ENCODE measurements at regions not wholly inside any gene's neighbourhood (a gene's known extent, or its start where the extent isn't known, plus 50 kb on each side); places are given as distances from the start of the nearest gene placed in this dataset.
"Not testable (repeated sequence)": the region's sequence is repeated elsewhere in the genome, so short reads cannot be mapped to it uniquely, and the experiment has no call there.

DNA sequence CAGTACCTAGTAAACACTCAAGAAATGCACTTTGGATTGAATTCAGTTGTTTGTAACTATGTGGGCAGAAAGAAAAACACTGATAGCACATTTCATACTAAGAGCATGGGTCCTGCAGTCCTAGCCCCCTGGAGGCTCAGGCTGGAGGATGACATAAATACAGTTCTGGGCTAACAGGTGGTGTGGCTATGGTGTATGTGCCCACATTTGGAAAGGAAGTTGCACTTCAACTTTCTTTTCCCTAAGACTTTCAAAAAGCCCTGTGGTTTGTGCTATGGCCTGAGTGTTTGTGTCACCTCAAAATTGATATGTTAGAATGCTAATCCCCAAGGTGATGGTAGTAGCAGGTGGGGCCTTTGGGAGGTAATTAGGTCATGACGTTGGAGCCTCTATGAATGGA is 218.2 kb downstream of the CDCA7 start:
- TF ChIP-seq, protein P1, sequence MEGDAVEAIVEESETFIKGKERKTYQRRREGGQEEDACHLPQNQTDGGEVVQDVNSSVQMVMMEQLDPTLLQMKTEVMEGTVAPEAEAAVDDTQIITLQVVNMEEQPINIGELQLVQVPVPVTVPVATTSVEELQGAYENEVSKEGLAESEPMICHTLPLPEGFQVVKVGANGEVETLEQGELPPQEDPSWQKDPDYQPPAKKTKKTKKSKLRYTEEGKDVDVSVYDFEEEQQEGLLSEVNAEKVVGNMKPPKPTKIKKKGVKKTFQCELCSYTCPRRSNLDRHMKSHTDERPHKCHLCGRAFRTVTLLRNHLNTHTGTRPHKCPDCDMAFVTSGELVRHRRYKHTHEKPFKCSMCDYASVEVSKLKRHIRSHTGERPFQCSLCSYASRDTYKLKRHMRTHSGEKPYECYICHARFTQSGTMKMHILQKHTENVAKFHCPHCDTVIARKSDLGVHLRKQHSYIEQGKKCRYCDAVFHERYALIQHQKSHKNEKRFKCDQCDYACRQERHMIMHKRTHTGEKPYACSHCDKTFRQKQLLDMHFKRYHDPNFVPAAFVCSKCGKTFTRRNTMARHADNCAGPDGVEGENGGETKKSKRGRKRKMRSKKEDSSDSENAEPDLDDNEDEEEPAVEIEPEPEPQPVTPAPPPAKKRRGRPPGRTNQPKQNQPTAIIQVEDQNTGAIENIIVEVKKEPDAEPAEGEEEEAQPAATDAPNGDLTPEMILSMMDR (IDR thresholded peaks at IDR 0.05; ENCODE audit: insufficient read depth, low read depth, low read length, missing control alignments): no peak
- DNase-seq (ENCODE audit: low read depth): no peak
- no peak overlapping the region for H3K4me3 ChIP-seq (ENCODE audit: low read length)

DNA sequence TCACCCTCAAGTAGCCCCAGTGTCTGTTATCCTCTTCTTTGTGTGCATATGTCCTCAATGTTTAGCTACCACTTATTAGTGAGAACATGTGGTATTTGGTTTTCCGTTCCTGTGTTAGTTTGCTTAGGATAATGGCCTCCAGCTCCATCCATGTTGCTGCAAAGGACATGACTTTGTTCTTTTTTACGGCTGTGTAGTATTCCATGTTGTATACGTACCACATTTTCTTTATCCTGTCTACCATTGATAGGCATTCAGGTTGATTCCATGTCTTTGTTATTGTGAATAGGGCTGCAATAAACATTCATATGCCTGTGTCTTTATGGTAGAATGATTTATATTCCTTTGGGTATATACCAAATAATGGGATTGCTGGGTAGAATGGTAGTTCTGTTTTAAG is 219.1 kb downstream of the CDCA7 start:
- not testable (repeated sequence) for H3K4me3 ChIP-seq (ENCODE audit: low read length); DNase-seq (ENCODE audit: low read depth)

DNA sequence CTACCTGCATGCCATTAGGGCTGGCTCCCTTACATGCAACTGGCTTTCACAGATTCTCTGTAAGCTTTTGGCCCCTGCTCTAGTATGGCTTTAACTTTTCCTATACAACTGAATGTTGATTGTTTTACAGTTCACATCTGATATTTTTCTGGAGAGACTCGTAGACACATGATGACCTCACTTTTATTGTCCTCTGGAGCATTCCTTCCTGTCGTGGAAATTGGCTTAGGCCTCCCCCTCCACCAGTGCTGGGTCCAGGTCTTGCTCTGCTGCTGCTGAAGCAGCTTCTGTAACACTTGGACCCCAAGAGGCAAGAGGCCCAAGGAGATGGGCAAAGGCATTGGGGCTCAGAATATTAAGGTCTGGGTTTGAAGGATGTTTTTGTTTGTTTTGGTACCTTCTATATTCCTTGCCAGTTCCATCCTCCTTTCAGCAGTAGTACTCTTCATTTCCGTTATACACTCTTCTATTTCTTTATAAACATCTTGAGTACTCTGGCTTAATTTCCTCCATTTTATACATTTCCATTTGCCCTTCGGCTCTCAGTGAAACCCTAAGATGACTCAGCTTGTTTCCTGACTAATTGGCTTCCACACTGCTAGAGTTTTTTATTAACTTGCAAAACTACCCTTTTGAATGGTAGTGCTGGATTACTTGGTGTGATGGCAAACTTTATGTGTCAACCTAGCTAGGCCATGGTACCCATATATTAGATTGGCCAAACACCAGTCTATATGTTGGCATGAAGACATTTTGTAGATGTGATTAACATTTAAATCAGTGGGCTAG is 219.8 kb downstream of the CDCA7 start:
- TF ChIP-seq, protein P1 (IDR thresholded peaks at IDR 0.05; ENCODE audit: insufficient read depth, low read depth, low read length, missing control alignments): no peak
- peak; percentile 77 for DNase-seq (ENCODE audit: low read depth)
- H3K4me3 ChIP-seq (ENCODE audit: low read length): no peak overlapping the region

DNA sequence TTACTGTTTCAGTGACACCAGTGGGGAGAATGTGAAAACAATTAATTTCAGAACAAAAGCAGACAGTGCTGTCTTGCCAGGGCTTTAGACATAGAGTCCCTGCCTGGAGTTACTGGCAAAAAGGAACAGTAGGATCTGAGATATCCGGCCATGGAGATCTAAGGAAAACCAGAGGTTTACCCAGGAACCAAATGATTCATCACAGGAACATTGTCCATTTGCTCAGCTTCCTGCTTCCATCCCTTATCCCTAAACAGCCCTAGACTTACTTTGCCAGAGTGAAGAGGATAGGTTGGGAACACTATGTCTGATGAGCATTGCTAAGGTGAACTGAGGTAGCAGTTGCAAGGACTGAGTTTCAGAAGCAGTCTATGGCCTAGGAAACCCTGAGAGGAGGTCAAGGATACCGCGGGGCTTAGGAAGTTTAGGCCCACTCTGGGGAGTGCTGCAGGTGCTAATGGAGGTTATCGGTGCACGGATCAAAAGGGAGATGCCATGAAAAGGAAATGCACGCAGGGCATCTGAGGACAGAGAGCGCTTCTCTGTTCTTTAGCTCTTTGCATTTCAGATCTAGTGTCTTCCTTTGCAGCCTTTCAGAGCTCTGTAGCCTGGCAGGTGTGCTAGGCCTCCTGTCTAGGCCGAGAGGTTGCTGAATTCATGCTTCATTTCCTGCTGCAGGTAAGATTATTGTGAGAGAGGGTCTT is 223.9 kb downstream of the CDCA7 start:
- DNase-seq (ENCODE audit: low read depth): peak; percentile 31
- H3K4me3 ChIP-seq (ENCODE audit: low read length): no peak overlapping the region

DNA sequence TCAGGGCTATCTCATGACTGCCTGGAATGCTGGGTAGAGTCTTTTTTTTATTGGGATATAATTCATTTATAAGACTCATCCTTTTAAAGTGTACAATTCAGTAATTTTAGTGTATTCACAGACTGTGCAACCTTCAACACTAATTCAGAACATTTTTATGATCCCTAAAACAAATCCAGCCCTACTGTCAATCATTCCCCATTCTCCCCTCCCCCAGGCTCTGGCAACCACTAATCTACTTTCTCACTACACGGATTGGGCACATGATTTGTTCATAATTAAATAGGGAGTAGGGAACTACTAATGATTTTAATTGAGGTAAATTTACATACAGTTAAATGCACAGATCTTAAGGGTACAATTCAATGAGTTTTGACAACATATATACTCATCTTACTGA is 225.7 kb downstream of the CDCA7 start:
- TF ChIP-seq, protein P1 (IDR thresholded peaks at IDR 0.05; ENCODE audit: insufficient read depth, low read depth, low read length, missing control alignments): no peak
- no peak for DNase-seq (ENCODE audit: low read depth)
- no peak overlapping the region for H3K4me3 ChIP-seq (ENCODE audit: low read length)

More for the DNA sequence above, 223.9 kb downstream of the CDCA7 start:
- TF ChIP-seq, protein P1 (IDR thresholded peaks at IDR 0.05; ENCODE audit: insufficient read depth, low read depth, low read length, missing control alignments): no peak

DNA sequence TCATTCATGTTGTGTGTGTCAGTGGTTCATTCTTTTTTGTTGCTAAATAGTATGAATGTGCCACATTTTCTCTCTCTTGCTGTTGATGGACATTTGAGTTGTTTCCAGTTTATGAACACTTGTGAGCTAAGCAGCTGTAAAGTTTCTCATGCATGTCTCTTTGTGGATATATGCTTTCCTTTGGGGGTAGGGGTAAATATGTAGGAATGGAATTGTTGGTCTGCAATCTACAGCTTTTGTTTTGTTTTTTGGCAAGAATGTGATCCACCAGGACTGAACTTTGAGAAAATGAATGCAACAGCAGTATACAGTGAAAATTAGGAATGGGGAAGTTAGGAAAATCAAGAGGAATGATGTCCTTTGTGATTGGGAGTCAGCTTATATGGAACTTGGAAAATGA is 226.3 kb downstream of the CDCA7 start:
- no peak for DNase-seq (ENCODE audit: low read depth)
- no peak overlapping the region for H3K4me3 ChIP-seq (ENCODE audit: low read length)
- TF ChIP-seq, protein P1 (IDR thresholded peaks at IDR 0.05; ENCODE audit: insufficient read depth, low read depth, low read length, missing control alignments): no peak

DNA sequence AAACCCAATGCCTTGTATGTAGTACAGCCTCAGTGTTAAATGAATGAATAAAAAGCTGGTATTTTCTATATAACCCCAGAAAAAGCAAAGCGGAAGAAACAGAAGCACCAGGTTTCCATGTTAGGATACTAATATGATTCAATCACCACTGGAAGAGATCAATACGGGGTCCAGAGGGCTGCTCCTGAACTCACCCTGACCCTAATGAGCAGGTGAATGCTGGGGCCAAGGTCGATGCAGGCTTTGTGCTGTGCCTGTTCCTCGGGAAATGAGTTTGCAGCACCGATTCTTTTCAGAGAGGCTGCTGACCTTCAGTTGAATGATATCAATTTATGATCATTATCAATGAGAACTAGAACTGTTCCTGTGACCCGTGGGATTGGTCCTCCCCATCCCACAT is 228.5 kb downstream of the CDCA7 start:
- TF ChIP-seq, protein P1 (IDR thresholded peaks at IDR 0.05; ENCODE audit: insufficient read depth, low read depth, low read length, missing control alignments): no peak
- no peak overlapping the region for H3K4me3 ChIP-seq (ENCODE audit: low read length)
- no peak for DNase-seq (ENCODE audit: low read depth)

Measured in epithelial cell of esophagus (primary cell).